Activated gamma-delta T cell (primary cell): ENCODE measurements at regions not wholly inside any gene's neighbourhood (a gene's known extent, or its start where the extent isn't known, plus 50 kb on each side); places are given as distances from the start of the nearest gene placed in this dataset.

ENCODE experiments used
- DNase-seq: peaks from one replicate; lab custom pipeline; 2025; lab: John Stamatoyannopoulos, UW

DNA sequence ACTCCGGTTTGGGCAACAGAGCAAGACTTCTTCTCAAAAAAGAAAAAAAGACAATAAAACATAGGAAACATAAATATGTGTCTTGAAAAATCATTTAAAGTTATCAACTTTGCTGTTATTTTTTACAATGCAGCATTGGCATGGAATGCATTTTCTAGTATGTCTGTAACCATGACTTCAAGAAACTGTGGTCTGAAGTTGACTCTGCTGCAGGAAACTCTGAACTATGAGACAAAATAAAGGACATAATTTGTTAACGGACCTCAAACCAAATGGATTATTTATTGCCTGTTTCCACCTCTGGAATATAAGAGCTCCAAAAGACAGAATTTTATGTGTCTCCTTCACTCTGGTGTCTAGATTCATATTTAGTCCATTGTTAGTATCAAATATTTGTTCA lies 79.1 kb downstream of the TRIB2 start:
- no peak for DNase-seq

DNA sequence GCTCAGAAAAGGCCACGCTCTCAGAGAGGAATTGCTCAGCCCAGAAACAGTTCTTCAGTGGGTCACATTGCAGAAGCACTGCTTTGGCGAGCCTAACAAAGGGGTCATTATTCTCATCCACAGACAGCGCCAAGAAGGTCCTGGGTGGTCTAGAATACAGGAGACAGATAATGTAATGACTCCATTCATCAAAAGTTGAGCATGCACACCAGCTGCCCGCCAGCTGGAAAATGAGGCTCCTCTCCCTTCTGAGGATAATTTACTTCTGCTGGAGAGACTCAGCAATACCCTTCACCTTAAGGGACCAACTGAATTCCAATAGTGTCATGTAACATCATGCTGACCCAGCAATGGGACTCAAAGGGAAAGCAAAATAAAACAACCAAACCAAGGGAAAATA lies 79.9 kb downstream of the TRIB2 start:
- DNase-seq, result no peak

DNA sequence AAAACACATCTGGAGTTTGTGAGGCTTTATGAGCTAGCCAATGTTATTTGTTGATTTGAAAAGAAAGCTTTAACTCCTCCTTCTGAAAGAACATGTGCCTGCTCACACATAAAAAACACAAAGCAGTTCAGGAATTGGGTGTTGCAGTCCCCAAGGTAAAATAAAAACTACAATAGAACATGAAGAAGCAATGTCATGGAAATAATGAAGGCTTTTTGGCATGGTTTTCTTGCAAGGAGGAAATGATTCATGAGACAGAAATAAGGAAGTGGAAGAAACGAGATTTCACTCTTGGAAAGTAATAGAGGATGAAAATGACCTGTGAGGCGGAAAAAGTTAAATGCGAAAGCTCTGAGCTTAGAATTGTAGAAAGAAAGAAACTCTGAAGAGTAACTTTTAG lies 81.1 kb downstream of the TRIB2 start:
- no peak for DNase-seq

DNA sequence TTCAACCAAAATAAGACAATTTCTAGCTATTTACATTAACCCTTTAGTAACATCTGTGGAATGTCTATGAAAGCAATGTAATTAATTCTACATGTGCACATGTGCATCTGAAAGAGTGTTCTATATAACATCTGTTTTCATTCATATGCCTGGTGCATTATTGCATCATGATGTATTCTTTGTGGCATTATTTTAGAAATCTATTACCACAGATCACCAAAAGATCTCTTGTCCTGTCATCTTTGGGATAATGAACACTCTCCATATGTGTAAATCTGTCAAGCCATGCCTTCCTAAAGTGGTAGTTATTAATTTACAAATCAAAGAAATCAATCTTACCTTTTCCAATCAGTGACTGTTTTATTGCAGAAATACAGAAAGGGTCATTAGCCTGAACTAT lies 86.9 kb downstream of the TRIB2 start:
- DNase-seq, result no peak

GRCh38 chr2:12804091-12804856 lies 87.5 kb downstream of the TRIB2 start:
- no peak for DNase-seq

DNA sequence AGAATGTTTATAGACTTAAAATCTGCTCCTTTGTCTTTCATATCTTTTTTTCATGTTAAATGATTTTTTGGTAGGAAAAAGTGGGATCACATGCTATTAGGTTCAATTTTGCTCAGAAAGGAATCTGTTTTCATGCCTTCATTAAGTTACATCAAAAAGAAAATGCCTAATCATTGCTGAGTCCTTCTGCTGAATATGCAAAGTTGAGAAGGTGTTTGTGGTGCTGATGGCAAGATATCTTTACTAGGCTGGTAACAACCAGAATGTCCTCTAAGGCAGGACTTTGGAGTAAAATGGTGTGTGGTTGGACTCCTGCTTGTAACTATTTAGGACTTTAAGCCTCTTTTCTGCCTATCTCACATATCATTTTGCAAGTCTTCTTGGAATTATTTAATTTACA lies 88.3 kb downstream of the TRIB2 start:
- DNase-seq, result no peak

- no peak for DNase-seq
Observed at GRCh38 chr2:12806549-12807242, 90.0 kb downstream of the TRIB2 start.

DNA sequence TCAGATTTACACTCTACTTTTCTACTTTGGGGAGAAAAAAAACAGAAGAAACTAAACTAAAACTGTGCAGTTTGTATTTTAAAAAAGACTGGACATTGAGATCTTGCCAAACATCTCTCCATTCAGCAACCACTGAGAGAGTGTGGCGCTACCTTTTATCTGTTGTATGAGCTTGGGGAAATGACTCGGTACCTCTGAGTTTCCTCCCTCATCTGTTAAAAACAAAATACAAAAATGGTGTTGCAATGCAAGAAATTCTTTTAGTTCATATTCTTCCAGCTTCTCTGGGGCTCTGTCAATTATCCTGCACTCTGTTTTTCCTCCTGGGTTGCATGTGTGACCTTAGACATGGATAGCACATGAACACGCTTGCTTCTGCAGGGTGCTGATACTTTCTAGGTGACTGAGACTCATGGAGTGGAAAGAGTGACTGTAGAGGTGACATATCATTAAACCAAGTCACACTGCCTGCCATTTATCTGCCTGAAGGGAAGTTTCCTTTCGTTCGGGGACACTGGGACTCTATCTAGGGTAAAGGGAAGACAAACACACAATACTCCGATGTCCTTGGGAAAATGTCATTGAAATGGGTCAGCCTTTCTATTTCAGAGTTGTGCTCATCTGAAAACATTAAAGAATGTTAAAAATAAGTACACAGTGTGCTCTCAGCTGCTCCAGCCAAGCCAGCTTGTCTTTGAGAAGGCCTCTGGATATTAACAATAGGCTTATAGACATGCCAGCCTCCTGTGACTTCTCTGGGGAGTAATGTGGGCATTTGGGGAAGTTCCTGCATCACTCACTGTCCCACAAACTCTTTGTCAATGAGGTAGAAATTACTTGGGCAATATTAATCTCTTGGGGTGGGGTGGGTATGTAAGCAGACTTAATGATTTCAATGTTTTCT lies 91.4 kb downstream of the TRIB2 start:
- DNase-seq, result no peak

DNA sequence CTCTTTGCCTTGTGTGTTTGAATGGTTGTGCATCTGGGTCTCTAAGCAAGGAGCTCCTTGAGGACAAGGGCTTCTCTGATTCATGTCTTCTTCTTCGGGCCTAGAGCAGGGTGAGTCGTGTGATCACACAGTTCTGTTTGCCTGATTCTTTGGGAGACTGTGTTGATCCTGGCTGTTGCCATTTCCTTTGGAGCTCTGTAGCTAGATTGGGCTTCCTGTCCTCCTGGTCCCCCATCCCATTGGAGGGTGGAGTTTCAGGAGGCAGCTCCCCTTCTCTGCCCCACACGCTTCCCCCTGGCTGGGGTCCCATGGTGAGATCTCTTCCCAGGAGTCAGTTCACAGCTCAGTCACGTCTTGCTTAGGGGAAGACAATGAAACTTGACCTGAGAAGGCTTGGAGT lies 92.8 kb downstream of the TRIB2 start:
- DNase-seq, result no peak

DNA sequence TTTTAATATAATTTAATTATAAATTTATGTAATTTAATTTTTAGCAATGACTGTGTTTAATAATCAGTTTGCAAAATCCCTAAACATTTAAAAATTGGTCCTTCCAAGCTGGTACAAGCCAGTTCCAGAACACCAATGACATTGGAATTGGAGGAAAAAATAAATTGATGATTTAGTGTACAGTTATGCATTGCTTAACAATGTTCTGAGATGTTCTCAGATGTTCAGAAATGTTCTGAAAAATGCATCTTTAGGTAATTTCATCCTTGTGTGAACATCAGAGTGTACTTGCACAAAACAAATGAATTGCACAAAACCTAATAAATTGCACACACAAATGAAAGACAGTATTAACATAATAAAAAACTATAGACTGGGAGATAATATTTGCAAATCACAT lies 95.2 kb downstream of the TRIB2 start:
- no peak for DNase-seq

GRCh38 chr2:12813166-12813565 lies 96.4 kb downstream of the TRIB2 start:
- no peak for DNase-seq

- DNase-seq, result no peak
Observed at GRCh38 chr2:12816379-12817306, 99.9 kb downstream of the TRIB2 start.

- no peak for DNase-seq
Observed at GRCh38 chr2:12817870-12818269, 101.1 kb downstream of the TRIB2 start.

DNA sequence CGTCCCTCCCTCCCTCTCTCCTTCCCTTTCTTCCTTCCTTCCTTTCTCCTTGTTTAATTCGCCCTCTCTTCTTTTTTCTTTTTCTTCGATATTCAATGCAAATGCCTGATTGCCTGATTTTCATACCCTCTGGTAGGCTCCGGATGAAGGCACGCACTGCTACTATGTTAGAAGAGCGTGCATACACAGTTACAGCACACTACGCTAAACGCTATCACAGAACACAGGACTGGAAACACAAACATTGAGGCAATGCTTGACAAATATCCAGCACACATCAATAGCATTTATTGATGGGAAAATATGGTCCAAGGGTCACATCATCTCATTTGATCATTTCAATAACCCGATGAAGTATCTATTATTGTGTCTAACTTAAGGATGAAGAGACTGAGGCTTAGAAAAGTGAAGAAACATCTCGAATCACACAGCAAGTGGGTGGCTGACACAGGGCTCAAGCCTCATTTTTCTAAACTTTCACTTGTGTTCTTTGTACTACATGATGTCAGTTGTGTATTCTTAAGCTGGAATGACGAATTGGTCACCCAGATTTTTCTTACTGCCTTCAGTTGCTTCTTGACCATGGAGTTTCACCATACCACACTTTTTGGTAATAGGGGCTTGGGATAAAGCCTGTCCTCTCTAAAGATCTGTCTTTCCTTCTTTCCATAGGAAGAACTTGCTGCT lies 101.8 kb downstream of the TRIB2 start:
- DNase-seq, result no peak

DNA sequence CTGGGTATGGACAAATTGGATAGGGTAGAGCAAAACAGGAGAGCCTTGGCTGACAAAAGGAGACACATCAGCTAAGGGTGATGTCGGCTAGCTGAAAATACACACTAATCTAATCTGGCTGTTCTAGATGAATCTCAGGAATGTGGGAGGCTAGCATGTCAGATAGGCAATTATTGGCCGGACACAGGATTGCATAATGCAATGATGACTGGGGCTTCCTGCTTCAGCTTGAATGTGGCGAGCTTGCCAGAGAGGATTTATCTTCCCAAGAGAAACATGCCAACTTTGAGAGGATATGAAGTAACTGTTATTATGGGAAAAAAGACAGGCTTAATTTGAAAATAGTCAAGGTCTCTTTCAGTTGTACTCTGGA lies 102.4 kb downstream of the TRIB2 start:
- DNase-seq, result no peak

DNA sequence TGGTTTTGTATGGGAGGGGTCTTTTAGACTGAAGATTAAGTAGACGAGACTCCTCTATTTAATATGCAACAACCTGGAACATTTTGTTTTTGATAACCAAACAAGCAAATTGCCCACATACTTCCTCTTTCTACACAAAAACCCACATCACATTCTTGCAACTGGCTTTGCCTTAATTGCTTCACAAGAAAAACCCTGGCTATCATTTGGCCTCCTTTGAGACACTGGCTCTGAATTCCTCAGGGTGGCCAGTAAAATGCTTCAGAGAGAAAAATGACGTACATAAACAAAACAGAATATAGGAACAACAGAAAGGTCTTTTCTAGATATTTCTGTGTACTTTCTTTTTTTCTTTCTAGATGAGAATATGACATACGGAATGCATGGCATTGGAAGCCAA lies 103.0 kb downstream of the TRIB2 start:
- no peak for DNase-seq

- no peak for DNase-seq
Observed at GRCh38 chr2:12821656-12822055, 104.9 kb downstream of the TRIB2 start.

DNA sequence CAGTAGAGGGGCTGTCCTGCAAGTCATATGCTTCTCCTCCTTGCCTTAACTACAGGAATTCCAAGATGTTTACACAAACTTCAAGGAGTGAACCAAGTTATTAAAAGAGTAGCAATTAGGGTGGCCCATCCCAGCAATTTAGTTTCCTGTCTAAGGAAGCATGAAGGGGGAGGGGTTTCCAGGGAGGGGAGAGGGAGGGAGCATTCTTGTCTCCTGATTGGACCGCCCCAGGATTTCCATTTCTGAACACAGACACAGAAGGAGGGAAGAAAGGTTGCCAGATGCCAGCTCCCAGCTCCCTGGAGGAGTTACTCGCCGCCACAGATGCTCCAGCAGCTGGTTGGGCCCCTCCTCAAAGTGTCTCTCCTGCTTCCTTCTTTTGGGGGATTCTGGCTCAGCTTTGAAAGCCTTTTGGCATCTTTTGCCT lies 107.6 kb downstream of the TRIB2 start:
- no peak for DNase-seq

GRCh38 chr2:12824778-12825379 lies 108.1 kb downstream of the TRIB2 start:
- no peak for DNase-seq

GRCh38 chr2:12826781-12827180 lies 110.0 kb downstream of the TRIB2 start:
- DNase-seq, result no peak

DNA sequence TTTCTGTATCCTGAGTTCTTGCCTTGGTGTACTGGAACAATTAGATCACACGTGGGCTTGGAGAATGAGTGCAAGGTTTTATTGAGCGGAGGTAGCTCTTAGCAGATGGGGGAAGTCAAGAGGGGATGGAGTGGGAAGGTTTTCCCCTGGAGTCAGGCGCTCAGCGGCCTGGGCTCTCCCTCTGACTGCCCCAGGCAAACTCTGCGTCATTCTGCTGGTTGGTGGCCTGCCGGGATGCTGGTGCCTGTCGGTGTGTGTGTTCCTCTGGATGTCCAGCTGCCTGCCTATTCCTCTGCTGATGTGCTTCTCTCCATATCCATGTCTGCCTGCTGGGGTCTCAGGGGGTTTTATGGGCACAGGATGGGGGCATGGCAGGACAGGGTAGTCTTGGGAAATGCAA lies 111.0 kb downstream of the TRIB2 start:
- no peak for DNase-seq
